IPS-18a (cell line): ENCODE measurements at regions not wholly inside any gene's neighbourhood (a gene's known extent, or its start where the extent isn't known, plus 50 kb on each side); places are given as distances from the start of the nearest gene placed in this dataset.

Experiments used
- H3K27ac ChIP-seq: one replicate; pipeline ENCODE4 v1.5.1; 2013; ENCODE audit warnings: low read length
- H3K27me3 ChIP-seq: one replicate; pipeline ENCODE4 v1.6.1; 2013; ENCODE audit warnings: mild to moderate bottlenecking, low read length; ENCODE audit not compliant: control insufficient read depth, insufficient read depth
- H3K36me3 ChIP-seq: one replicate; pipeline ENCODE4 v1.6.1; 2013; ENCODE audit warnings: low read depth, low read length; ENCODE audit not compliant: control insufficient read depth
- H3K4me1 ChIP-seq: one replicate; pipeline ENCODE4 v1.6.1; 2013; ENCODE audit warnings: low read depth, low read length; ENCODE audit not compliant: control insufficient read depth
- H3K4me3 ChIP-seq: one replicate; pipeline ENCODE4 v1.5.1; 2013; ENCODE audit warnings: low read length
- H3K9ac ChIP-seq: one replicate; pipeline ENCODE4 v1.6.1; 2013; ENCODE audit warnings: mild to moderate bottlenecking, low read length, moderate library complexity
- H3K9me3 ChIP-seq: one replicate; pipeline ENCODE4 v1.6.1; 2013; ENCODE audit warnings: low read depth, low read length; ENCODE audit not compliant: control insufficient read depth

GRCh38 chr1:198906739-198907422 is 268.0 kb downstream of the PTPRC start:
- H3K27me3 ChIP-seq = no peaks in the 10 kb centered on the region
- H3K36me3 ChIP-seq = no peaks in the 10 kb centered on the region
- H3K4me3 ChIP-seq = no peak overlapping the region
- no peak overlapping the region for H3K27ac ChIP-seq
- no peak overlapping the region for H3K9ac ChIP-seq
- peaks cover 16% of the 10 kb centered on the region for H3K4me1 ChIP-seq
- H3K9me3 ChIP-seq = no peaks in the 10 kb centered on the region

GRCh38 chr1:198907423-198907746 is 268.5 kb downstream of the PTPRC start:
- Histone ChIP-seq H3K27me3 (no peaks in the 10 kb centered on the region), H3K9ac (no peak overlapping the region), H3K9me3 (no peaks in the 10 kb centered on the region), H3K36me3 (no peaks in the 10 kb centered on the region), H3K4me3 (no peak overlapping the region), H3K4me1 (peaks cover 15% of the 10 kb centered on the region), H3K27ac (no peak overlapping the region)

GRCh38 chr1:198908995-198909394 is 270.2 kb downstream of the PTPRC start:
- H3K9me3 ChIP-seq = no peaks in the 10 kb centered on the region
- no peaks in the 10 kb centered on the region for H3K4me1 ChIP-seq
- no peaks in the 10 kb centered on the region for H3K36me3 ChIP-seq
- no peak overlapping the region for H3K9ac ChIP-seq
- no peak overlapping the region for H3K4me3 ChIP-seq
- no peak overlapping the region for H3K27ac ChIP-seq
- no peaks in the 10 kb centered on the region for H3K27me3 ChIP-seq

- H3K4me1 ChIP-seq = no peaks in the 10 kb centered on the region
Observed at GRCh38 chr1:198909973-198910372, 271.1 kb downstream of the PTPRC start.

GRCh38 chr1:198910816-198911215 is 272.0 kb downstream of the PTPRC start:
- H3K27me3 ChIP-seq = no peaks in the 10 kb centered on the region
- H3K27ac ChIP-seq = no peak overlapping the region
- no peaks in the 10 kb centered on the region for H3K4me1 ChIP-seq
- H3K9me3 ChIP-seq = no peaks in the 10 kb centered on the region
- H3K4me3 ChIP-seq = no peak overlapping the region
- no peaks in the 10 kb centered on the region for H3K36me3 ChIP-seq
- no peak overlapping the region for H3K9ac ChIP-seq

More at GRCh38 chr1:198909973-198910372, 271.1 kb downstream of the PTPRC start:
- no peak overlapping the region for H3K9ac ChIP-seq
- H3K4me3 ChIP-seq = no peak overlapping the region
- H3K27me3 ChIP-seq = no peaks in the 10 kb centered on the region
- no peaks in the 10 kb centered on the region for H3K9me3 ChIP-seq
- H3K36me3 ChIP-seq = no peaks in the 10 kb centered on the region
- H3K27ac ChIP-seq = no peak overlapping the region

- no peaks in the 10 kb centered on the region for H3K27me3 ChIP-seq
- H3K4me3 ChIP-seq = no peak overlapping the region
- no peaks in the 10 kb centered on the region for H3K9me3 ChIP-seq
- no peak overlapping the region for H3K9ac ChIP-seq
- H3K27ac ChIP-seq = no peak overlapping the region
- H3K36me3 ChIP-seq = no peaks in the 10 kb centered on the region
- no peaks in the 10 kb centered on the region for H3K4me1 ChIP-seq
Observed at GRCh38 chr1:198912046-198912445, 273.2 kb downstream of the PTPRC start.

GRCh38 chr1:198913667-198914066 is 274.8 kb downstream of the PTPRC start:
- Histone ChIP-seq H3K4me1 (no peaks in the 10 kb centered on the region), H3K9ac (no peak overlapping the region), H3K4me3 (no peak overlapping the region), H3K9me3 (no peaks in the 10 kb centered on the region), H3K27me3 (no peaks in the 10 kb centered on the region), H3K36me3 (no peaks in the 10 kb centered on the region), H3K27ac (no peak overlapping the region)

GRCh38 chr1:198915327-198916231 is 276.7 kb downstream of the PTPRC start:
- Histone ChIP-seq H3K4me1 (no peaks in the 10 kb centered on the region), H3K27ac (no peak overlapping the region), H3K4me3 (no peak overlapping the region), H3K9me3 (no peaks in the 10 kb centered on the region), H3K36me3 (no peaks in the 10 kb centered on the region), H3K27me3 (no peaks in the 10 kb centered on the region), H3K9ac (no peak overlapping the region)

GRCh38 chr1:198917226-198917625 is 278.4 kb downstream of the PTPRC start:
- Histone ChIP-seq H3K27ac (no peak overlapping the region), H3K27me3 (no peaks in the 10 kb centered on the region), H3K4me3 (no peak overlapping the region), H3K4me1 (no peaks in the 10 kb centered on the region), H3K36me3 (no peaks in the 10 kb centered on the region), H3K9ac (no peak overlapping the region), H3K9me3 (no peaks in the 10 kb centered on the region)

- Histone ChIP-seq H3K27ac (no peak overlapping the region), H3K36me3 (no peaks in the 10 kb centered on the region), H3K27me3 (no peaks in the 10 kb centered on the region), H3K4me1 (no peaks in the 10 kb centered on the region), H3K4me3 (no peak overlapping the region), H3K9me3 (no peaks in the 10 kb centered on the region), H3K9ac (no peak overlapping the region)
Observed at GRCh38 chr1:198918920-198919319, 280.1 kb downstream of the PTPRC start.

GRCh38 chr1:198919667-198920398 is 281.0 kb downstream of the PTPRC start:
- Histone ChIP-seq H3K36me3 (no peaks in the 10 kb centered on the region), H3K4me1 (no peaks in the 10 kb centered on the region), H3K9ac (no peak overlapping the region), H3K9me3 (no peaks in the 10 kb centered on the region), H3K27me3 (no peaks in the 10 kb centered on the region), H3K4me3 (no peak overlapping the region), H3K27ac (no peak overlapping the region)
